ENCODE measurements at regions not wholly inside any gene's neighbourhood (a gene's known extent, or its start where the extent isn't known, plus 50 kb on each side); places are given as distances from the start of the nearest gene placed in this dataset.

GRCh38 chr1:198977909-198978308 lies 339.1 kb downstream of the PTPRC start:
- TF ChIP-seq CTCF (IDR thresholded peaks at IDR 0.05; ENCODE audit: insufficient read depth, low read depth, low read length) (no peak), EZH2 (IDR thresholded peaks at IDR 0.05; ENCODE audit: insufficient read depth, low read length) (no peak)

All from astrocyte (in vitro differentiated cells and primary cell).